ENCODE measurements at regions not wholly inside any gene's neighbourhood (a gene's known extent, or its start where the extent isn't known, plus 50 kb on each side); places are given as distances from the start of the nearest gene placed in this dataset.

GRCh38 chr18:43992741-43993140 is 687.9 kb upstream of the SETBP1 start:
- TF ChIP-seq EZH2 (IDR thresholded peaks at IDR 0.05; ENCODE audit: low read length, missing control alignments), result no peak
- TF ChIP-seq, protein P1, sequence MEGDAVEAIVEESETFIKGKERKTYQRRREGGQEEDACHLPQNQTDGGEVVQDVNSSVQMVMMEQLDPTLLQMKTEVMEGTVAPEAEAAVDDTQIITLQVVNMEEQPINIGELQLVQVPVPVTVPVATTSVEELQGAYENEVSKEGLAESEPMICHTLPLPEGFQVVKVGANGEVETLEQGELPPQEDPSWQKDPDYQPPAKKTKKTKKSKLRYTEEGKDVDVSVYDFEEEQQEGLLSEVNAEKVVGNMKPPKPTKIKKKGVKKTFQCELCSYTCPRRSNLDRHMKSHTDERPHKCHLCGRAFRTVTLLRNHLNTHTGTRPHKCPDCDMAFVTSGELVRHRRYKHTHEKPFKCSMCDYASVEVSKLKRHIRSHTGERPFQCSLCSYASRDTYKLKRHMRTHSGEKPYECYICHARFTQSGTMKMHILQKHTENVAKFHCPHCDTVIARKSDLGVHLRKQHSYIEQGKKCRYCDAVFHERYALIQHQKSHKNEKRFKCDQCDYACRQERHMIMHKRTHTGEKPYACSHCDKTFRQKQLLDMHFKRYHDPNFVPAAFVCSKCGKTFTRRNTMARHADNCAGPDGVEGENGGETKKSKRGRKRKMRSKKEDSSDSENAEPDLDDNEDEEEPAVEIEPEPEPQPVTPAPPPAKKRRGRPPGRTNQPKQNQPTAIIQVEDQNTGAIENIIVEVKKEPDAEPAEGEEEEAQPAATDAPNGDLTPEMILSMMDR (conservative IDR thresholded peaks at IDR 0.05 in 1 of 2, IDR thresholded peaks at IDR 0.05 in 1 of 2; ENCODE audit: low read depth in 1 of 2, low read length in 2 of 2), result no peak
- Histone ChIP-seq H3K27ac (ENCODE audit: insufficient read depth, low read length) (no peak overlapping the region), H3K4me1 (ENCODE audit: control insufficient read depth, extremely low read depth, insufficient read depth, low read length) (no peaks in the 10 kb centered on the region), H3K36me3 (ENCODE audit: control insufficient read depth, insufficient read depth, low read length) (no peaks in the 10 kb centered on the region), H3K4me2 (ENCODE audit: extremely low read depth, insufficient read depth, low read length) (no peak overlapping the region), H3K27me3 (ENCODE audit: control insufficient read depth, insufficient read depth, low read length) (no peaks in the 10 kb centered on the region), H3K79me2 (ENCODE audit: control insufficient read depth, insufficient read depth, low read length) (no peaks in the 10 kb centered on the region), H3K4me3 (replicated peaks in 1 of 4; ENCODE audit: control extremely low read depth in 1 of 4, insufficient read depth in 1 of 4, low read depth in 3 of 4, low read length in 4 of 4) (no peak overlapping the region), H3K9me3 (ENCODE audit: control insufficient read depth, insufficient read depth, low read depth, low read length) (no peaks in the 10 kb centered on the region), H4K20me1 (ENCODE audit: control insufficient read depth, extremely low read depth, insufficient read depth, low read length) (no peaks in the 10 kb centered on the region), H3K9ac (ENCODE audit: insufficient read depth, low read length) (no peak overlapping the region), H2AFZ (ENCODE audit: low read length) (no peak overlapping the region)
- no peak for DNase-seq (ENCODE audit: low read depth in 2 of 2)

DNA sequence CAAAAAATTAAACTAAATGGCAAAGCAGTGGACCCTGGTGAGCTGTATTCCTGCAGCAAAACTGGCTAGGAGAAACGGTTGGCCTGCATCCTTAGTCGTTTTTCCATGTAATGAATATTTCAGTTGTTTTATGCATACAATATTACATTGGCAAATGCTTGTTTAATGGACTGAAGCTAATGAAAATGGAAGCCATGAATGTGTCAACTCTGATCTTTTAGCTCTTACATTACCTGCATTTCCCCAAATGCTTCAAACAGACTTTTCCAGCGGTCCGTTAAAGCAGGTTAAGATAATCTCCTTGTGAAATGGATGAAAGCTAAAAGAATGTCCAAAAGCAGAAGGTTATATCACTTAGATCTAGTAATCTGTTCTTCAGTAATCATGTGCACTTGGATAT is 686.3 kb upstream of the SETBP1 start:
- H3K4me3 ChIP-seq (replicated peaks in 1 of 4; ENCODE audit: control extremely low read depth in 1 of 4, insufficient read depth in 1 of 4, low read depth in 3 of 4, low read length in 4 of 4), result no peak overlapping the region
- no peak overlapping the region for H3K9ac ChIP-seq (ENCODE audit: insufficient read depth, low read length)
- TF ChIP-seq, protein P1 (conservative IDR thresholded peaks at IDR 0.05 in 1 of 2, IDR thresholded peaks at IDR 0.05 in 1 of 2; ENCODE audit: low read depth in 1 of 2, low read length in 2 of 2), result no peak
- TF ChIP-seq EZH2 (IDR thresholded peaks at IDR 0.05; ENCODE audit: low read length, missing control alignments), result no peak
- H3K27me3 ChIP-seq (ENCODE audit: control insufficient read depth, insufficient read depth, low read length), result no peaks in the 10 kb centered on the region
- no peak for DNase-seq (ENCODE audit: low read depth in 2 of 2)
- no peaks in the 10 kb centered on the region for H3K9me3 ChIP-seq (ENCODE audit: control insufficient read depth, insufficient read depth, low read depth, low read length)
- no peaks in the 10 kb centered on the region for H4K20me1 ChIP-seq (ENCODE audit: control insufficient read depth, extremely low read depth, insufficient read depth, low read length)
- no peaks in the 10 kb centered on the region for H3K36me3 ChIP-seq (ENCODE audit: control insufficient read depth, insufficient read depth, low read length)
- H2AFZ ChIP-seq (ENCODE audit: low read length), result no peak overlapping the region
- H3K27ac ChIP-seq (ENCODE audit: insufficient read depth, low read length), result no peak overlapping the region
- H3K79me2 ChIP-seq (ENCODE audit: control insufficient read depth, insufficient read depth, low read length), result no peaks in the 10 kb centered on the region
- no peak overlapping the region for H3K4me2 ChIP-seq (ENCODE audit: extremely low read depth, insufficient read depth, low read length)
- H3K4me1 ChIP-seq (ENCODE audit: control insufficient read depth, extremely low read depth, insufficient read depth, low read length), result no peaks in the 10 kb centered on the region

- no peaks in the 10 kb centered on the region for H3K4me1 ChIP-seq (ENCODE audit: control insufficient read depth, extremely low read depth, insufficient read depth, low read length)
- H3K27ac ChIP-seq (ENCODE audit: insufficient read depth, low read length), result no peak overlapping the region
- TF ChIP-seq, protein P1 (conservative IDR thresholded peaks at IDR 0.05 in 1 of 2, IDR thresholded peaks at IDR 0.05 in 1 of 2; ENCODE audit: low read depth in 1 of 2, low read length in 2 of 2), result no peak
- TF ChIP-seq EZH2 (IDR thresholded peaks at IDR 0.05; ENCODE audit: low read length, missing control alignments), result no peak
- no peaks in the 10 kb centered on the region for H3K79me2 ChIP-seq (ENCODE audit: control insufficient read depth, insufficient read depth, low read length)
- H2AFZ ChIP-seq (ENCODE audit: low read length), result no peak overlapping the region
- no peaks in the 10 kb centered on the region for H3K36me3 ChIP-seq (ENCODE audit: control insufficient read depth, insufficient read depth, low read length)
- no peaks in the 10 kb centered on the region for H4K20me1 ChIP-seq (ENCODE audit: control insufficient read depth, extremely low read depth, insufficient read depth, low read length)
- H3K9me3 ChIP-seq (ENCODE audit: control insufficient read depth, insufficient read depth, low read depth, low read length), result no peaks in the 10 kb centered on the region
- no peak overlapping the region for H3K4me2 ChIP-seq (ENCODE audit: extremely low read depth, insufficient read depth, low read length)
- H3K4me3 ChIP-seq (replicated peaks in 1 of 4; ENCODE audit: control extremely low read depth in 1 of 4, insufficient read depth in 1 of 4, low read depth in 3 of 4, low read length in 4 of 4), result no peak overlapping the region
- H3K9ac ChIP-seq (ENCODE audit: insufficient read depth, low read length), result no peak overlapping the region
- no peaks in the 10 kb centered on the region for H3K27me3 ChIP-seq (ENCODE audit: control insufficient read depth, insufficient read depth, low read length)
- DNase-seq (ENCODE audit: low read depth in 2 of 2), result no peak
Measured at GRCh38 chr18:44013871-44014270, 666.8 kb upstream of the SETBP1 start.
